Skin of body (tissue), 1 donor: ENCODE measurements at regions not wholly inside any gene's neighbourhood (a gene's known extent, or its start where the extent isn't known, plus 50 kb on each side); places are given as distances from the start of the nearest gene placed in this dataset.
"Not testable (repeated sequence)": the region's sequence is repeated elsewhere in the genome, so short reads cannot be mapped to it uniquely, and the experiment has no call there.

ENCODE experiments used
- DNase-seq: peaks from one replicate; lab custom pipeline; 2025; lab: John Stamatoyannopoulos, UW

DNA sequence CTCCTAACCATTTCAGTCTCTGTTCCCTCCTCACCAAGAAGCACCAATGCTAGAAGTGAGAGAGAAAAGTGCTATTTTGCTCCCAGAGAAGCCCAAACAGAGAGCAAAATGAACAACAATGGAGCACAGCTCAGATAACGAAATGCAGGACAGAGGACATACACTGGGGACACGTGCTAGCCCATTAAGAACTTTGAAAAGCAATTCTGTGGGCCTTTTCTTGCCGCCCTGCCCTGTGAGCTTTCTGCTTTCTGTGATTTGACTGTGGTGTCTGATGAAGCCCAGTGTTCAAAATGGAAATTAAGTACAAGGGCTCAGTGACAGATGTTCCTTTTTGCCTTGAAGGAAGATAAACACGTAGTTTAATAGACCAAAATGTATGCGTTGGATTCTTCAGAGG is 130.8 kb downstream of the S1PR1 start:
- no peak for DNase-seq

DNA sequence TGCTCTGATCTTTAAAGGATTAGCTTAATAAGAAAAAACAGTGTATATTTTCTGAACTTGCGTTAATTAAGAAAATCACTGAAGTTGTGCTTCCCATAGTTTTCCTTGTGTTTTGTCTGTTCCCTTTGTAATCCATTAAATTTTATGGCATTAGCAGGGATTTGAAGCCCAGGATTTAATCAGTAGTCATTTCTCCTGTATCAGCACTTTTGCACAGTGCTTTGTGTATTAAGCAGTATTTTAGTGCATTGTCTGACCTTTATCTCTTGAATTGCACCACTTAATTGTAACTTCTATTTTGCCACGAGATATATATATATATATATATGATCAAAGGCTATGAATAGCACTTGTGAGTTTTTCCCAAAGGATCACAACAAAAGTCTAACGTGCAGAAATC is 133.7 kb downstream of the S1PR1 start:
- no peak for DNase-seq

DNA sequence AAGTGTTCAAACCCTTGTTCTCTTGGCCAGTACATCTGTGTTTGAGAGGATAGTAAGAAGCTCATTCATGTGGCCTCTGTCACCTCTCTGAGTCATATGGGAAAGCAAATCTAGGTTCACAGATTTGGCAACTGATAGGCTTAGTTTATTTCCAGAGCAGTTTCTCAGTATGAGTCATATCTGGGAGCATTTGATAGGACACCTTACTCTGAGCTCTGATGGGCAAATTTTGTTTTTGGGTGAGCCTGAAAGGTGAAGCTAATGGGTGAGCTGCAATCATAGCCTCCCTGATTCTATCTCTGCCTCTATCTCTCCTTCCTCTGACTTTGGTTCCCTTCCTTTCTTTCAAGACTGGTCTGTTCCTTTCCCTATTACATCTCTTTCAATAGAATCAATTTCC is 134.4 kb downstream of the S1PR1 start:
- no peak for DNase-seq

DNA sequence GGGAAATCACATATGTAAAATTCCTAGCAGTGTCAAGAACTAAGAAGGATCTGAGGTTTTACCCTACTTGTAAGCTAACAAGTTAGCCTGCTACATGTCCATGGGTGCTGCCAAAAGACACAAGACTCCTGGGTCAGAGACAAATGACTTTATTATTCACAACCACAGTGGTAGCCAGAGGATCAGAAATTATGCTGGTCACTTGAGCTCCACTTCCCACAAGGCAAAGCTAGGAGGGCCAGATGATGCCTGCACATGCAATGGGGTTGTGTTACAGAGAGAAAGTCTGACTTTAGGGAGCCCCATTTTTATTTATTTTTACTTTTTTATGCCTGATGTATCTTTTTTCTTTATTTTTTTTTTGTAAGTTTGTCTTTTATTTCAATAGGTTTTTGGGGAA is 136.8 kb downstream of the S1PR1 start:
- DNase-seq, result no peak

DNA sequence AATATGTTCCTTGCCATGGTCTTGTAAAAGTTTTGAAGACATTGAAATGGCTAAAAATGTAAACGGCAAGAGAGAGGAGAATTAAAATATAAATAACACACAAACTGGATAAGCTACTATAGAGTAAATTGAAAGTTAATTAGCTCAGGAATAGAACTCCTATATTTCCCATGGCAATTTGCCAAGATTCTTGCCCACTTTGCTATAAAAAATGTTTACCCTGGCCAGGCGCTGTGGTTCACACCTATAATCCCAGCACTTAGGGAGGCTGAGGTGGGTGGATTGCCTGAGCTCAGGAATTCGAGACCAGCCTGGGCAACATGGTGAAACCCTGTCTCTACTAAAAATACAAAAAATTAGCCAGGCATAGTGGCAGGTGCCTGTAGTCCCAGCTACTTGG is 138.6 kb downstream of the S1PR1 start:
- DNase-seq, result not testable (repeated sequence)

DNA sequence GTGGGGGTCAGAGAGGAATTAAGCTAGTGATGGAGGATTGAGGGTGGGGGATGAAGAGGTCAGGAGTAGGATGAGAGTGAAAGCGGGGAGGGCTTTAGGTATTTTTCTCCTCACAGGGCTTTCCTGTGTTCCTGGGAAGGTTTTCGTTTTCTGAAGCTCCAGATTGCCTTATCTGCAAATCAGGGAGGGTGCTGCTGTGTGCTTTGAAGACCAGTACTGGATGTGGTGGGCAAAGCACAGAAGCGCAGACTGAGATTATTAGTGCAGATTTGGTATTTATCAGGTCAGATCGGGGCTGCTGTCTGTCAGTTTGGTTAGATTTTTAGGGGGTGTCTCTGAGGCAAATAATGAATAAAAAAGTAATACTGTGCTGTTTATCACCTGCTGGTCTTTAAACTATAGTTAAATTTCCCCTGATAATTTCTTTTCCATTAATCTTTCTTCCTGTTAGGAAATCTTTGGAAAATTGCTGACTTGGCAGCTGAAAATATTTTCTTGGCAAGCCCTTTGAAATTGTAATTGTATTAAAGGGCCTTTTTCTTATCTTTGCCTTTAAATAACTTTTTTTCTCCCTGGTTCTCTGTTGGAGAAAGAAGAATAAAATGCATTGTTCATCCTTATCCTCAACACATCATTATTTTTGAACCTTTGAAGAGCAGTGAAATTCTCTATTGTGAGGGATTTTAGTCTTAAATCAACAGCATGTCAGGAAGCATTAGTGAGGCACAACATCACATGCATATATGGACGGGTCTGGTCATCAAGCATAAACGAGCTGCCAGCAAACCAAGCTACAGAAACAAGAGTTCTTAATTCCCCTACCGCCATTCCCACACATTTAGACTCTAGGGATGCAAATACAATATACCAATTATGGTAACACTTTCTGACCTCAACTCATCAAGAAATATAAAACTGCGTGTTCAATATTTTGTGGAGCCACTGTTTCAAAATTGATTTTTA is 139.6 kb downstream of the S1PR1 start:
- DNase-seq, result no peak

DNA sequence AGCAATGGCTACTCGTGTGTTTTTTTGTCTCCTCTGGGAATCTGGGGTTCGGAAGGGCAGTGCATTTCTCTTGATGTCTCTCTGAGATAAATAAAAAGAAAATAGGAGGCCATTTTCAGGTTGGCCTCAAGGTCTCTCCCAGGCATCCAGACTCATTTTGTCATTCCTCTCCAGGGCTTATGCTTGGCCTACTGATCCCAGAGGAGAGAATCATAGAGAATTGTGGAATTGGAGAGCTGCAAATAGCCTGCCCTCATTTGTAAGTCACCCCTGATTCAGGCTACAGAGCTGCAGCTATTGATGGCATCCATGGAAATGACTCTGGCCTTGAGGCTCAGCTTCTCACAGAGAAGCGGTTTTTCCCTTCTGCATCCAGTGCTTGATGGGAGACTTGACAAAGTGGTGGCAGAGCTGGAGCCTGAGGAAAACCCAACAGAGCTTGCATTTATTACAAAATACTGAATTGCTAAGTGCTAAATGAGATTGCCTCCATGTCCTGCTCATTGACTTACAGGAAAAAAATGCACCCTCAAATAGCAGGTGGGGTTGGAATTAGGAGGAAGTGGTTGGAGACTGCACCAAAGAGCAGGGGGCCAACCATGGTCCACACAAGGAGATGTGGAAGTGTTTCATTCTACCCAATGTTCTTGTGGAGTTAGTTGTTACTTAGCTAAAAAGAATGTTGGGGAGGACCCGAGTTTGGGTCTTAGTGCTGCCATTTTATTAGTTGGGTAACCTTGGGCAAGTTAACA is 140.4 kb downstream of the S1PR1 start:
- DNase-seq, result no peak

DNA sequence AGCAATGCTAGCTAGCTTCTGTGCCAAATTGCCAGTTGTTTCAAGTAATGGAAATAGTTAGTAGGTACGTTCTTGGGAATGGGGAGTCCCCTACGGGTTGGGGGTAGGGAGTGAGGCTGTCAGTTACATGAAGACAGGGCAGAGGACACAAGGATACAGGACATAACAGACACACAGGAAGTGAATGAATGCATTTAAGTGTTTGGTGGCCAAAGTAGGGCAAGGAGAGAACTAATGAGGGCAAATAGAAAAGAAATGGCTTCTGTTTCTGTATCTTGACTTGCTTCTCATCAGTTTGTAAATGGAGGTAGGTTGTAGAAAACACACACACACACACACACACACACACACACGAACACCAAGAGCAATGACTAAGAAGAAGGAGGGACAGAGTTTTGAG is 142.2 kb downstream of the S1PR1 start:
- DNase-seq, result no peak

DNA sequence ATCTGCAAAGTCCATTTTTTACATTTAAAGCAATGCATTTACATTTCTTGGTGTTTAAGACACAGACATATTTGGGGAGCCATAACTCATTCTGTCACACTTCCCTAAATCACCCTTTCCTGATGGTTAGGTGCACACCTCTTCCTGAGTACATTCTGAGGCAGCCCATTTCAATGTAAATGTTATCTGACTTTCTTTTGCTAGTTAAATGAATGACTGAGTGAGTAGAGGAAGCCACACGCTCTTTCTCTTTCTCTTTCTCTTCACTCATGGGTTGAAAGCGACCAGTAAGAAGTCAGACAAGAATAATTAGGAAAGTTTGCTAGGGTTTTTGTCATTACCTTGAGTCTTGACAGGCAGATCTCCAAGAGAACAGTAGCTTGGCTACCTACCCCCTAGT is 143.1 kb downstream of the S1PR1 start:
- no peak for DNase-seq

DNA sequence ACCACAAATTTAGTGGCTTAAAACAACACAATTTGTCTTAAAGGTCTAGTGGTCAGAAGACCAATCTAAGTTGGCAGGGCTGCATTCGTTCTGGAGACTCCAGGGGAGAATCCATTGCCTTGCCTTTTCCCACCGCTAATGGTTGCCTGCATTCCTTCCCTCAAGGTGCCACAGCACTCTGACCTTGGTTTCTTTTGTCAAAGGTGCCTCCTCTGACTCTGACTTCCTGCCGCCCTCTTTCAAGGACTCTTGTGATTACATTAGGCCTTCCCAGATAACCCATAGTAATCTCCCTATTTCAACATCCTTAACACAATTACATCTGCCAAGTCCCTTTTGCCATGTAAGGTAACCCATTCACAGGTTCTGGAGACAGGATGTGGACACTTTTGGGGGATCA is 145.3 kb downstream of the S1PR1 start:
- DNase-seq, result no peak

DNA sequence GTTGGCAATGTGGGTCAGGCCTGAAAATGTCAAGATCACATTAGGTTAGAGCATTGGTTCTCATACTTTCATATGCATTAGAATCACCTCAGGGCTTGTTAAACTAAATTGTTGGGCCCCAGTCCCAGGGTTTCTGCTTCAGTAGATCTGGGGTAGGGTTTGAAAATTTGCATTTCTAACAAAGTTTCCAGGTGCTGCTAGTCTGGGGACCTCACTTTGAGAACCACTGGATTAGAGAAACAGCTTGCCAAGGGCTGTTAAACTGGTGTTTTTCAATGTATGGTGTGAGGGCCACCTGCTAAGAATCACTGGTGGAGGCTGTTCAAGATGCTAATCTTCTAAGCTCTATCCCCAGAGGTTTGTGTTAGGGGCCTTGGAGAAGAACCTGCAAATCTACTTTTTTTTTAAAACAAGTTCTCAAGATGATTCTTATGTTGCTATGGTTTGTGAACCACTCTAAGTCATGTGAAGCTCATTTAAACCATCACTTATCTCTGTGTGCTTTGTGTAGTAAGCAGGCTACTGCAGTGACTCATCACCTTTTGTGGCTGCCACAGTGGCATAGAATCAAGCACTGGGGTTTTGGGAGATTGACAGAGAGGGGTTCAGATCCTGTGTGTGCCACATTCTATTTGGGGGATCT is 152.2 kb downstream of the S1PR1 start:
- DNase-seq, result no peak

DNA sequence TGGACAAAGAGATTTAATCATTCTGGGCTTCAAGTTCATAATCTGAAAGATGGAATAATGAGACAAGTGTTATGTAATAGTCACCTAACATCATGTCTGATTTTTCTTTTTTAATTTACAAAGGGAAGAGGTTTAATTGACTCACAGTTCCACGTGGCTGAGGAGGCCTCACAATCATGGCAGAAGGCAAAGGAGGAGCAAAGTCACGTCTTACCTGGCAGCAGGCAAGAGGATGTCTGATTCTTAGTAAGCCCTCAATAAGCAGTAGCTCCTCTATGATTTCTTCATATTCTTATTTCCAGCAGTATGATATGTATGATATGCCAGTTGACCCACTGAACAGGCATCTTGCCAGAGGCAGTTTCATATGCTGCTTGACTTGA is 152.7 kb downstream of the S1PR1 start:
- no peak for DNase-seq

DNA sequence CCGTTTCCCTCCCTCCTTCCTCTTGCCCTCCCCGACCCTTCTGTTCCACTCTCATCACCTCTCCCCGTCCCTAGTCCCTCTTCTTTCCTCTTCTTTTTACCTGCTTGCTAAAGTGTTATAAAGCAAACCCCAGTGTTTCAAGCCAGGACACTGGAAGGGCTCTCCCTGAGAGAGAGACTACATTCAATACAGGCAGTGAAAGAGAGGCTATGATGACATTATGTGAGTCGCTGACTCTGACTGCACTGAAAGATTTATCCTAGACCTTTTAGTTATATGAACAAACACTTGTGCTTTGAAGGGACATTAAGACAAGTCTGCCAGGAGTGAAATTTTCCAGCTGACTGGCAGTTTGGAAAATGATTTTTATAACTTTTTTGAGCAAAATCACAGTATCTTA is 155.7 kb downstream of the S1PR1 start:
- DNase-seq, result no peak

DNA sequence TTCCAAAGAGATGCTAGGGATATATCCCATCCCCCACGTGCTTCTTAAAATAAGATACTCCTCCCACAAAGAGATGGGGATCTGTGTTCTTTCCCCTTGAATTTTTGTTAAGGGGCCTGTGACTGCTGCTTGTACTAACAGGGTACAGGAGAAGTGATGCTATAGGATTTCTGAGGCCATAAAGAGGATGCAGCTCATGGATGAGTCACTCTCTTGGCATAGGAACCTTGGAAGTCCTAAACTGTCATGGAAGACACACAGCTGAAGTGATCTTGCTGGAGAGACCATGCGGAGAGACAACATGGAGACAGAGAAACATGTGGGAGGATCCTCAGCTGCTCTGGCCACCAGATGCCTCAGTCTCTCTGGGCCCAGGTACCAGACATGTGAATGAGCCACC is 157.2 kb downstream of the S1PR1 start:
- no peak for DNase-seq

DNA sequence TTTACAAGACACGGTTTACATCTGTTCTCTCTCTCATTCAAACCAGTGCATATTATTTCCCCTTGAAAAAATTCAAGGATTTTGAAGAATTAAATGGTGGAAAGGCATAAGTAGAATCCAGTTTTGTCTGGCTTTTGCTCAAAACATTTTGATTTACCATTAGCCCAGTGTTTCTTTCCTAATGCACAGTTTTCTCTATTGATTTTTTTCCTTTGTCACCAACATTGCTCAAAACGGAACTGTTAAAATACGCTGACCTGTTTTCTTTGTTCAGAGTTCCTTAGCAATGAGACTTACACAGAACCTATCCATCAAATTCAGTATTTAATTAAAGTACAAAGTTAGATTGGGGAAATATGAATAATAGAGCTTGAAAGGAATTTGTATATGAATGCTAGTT is 162.4 kb downstream of the S1PR1 start:
- DNase-seq, result no peak

DNA sequence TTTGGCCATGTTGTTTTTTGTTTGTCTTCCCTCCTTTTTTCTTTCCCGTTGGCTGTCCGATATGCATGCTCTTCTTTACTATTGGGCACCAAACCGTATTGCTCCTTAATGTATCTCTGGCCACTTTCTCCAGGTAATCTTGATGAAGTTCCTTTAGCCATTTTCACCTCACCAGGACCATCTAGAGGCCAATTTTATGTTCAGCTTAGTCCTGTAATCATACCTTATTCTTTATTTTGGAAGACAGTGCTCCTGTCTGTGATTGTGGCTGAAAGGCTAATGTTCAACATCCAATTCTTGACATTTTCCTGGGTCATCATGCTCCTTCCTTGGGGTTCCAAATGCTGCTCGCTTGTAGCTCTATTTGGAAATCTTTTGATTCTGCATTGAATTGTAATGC is 169.5 kb downstream of the S1PR1 start:
- no peak for DNase-seq

DNA sequence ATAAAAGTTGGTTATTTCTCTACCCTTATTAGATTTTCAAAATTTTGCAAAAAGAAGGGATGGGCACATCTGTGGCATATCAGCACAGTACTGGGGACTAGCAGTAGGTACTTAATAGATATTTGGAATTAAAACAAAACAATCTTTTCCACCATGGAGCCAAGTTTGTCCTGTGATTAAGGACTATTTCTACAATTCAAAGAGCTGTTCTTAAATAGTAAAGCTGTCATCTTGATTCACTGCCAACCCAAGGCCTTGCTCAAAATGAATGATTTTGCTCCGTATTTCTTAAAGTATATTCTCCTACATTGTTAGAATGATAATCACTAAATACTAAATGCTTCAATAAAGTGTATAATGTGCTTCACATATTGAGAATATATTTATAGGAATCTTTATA is 169.9 kb downstream of the S1PR1 start:
- DNase-seq, result no peak

DNA sequence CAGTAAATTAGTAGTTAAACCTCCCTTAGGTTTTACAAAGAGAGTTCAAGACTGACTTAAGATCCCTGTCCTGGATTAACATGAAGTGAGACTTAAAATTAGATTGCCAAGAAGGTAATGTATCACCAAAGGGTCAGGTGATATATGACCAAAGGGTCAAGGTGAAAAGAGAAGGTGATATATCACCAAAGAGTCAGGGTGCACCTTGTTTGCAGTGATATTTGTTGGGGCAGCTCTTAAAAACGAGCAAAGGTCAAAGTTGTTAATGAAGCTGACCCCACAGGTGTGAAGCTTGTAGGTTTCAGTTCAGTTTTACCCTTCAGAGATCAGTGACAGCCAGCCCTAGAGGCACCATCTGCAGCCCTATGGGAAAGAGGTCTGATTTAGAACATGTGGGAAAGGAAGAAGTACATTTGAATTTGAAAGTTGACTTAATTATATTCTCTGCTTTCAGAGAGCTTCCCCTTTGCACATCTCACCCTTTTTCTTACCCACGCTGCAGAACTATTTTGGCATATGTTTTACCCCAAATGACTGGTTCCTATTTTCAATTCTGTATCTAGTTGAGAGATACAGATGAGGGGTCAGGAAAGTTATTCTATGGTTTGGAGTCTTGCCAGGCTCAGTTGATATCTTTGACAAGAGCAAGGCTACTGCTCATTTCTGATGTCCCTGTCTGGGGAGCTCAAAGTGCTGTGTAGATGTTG is 170.8 kb downstream of the S1PR1 start:
- no peak for DNase-seq

DNA sequence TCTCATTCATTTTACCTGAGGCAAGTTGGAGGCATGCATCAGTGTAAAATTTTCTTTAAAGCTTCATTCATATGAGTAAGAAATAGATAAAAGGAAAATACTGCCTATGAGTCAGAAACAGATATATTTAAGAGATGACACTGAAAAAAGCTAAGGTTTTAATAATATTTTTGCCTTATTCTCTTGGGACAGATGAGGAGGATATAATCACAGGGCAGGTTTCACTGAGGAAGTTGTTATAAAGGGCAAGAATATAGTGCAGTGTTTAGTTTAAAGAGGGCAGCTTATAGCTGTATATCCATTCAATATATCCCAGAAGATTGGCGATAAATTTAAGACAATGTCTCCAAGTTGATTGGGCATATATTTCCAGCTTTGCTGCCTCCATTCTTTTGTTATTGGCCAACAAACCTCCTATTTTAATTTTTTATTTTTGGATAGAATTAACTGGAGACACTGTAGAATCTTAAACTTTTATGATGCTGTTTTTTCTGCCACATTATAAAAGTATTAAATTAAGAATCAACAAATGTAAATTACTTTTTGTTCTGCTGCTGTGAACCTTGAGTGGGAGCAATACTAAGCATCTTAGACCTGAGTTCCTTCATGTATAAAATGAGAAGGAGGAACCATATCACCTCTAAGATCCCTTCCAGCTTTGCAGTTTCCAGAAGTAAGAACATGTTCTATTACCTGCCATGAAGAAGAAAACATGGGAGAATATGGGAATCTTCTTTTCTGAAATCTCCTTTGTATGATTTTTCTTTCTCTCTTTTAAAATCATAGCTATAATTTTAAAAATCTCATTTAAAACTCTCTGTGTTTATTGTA is 171.6 kb downstream of the S1PR1 start:
- no peak for DNase-seq

DNA sequence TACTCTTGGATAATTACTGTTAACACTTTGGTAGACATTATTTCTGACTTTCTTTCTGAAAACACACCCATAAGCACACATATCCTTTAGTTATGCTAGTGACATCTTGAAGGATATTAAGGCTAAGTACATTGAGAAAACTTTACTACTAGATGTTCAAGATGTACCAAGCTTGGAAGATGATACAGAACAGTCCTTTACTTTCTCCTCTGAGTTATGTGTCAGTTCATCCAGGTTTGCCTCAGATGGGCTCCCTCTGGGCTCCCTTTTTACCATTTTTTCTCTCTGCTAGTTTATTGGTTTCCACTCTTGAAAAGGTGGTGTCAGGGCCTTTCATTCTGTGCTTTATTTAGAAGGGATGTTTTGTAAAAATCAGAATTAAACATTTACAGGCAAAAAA is 172.3 kb downstream of the S1PR1 start:
- no peak for DNase-seq
